Activated T-helper 1 cell treated with anti-CD3 and anti-CD28 coated beads, Interleukin-12 subunit alpha, Interleukin-12 subunit beta, Interleukin-2, Interleukin-4 antibody, amounts not matched to agents 30 ng/mL and 10 ng/mL and 1 ng/mL, durations not matched to agents 14 hours and 24 hours and 36 hours (primary cell): ENCODE measurements at regions not wholly inside any gene's neighbourhood (a gene's known extent, or its start where the extent isn't known, plus 50 kb on each side); places are given as distances from the start of the nearest gene placed in this dataset.
"Not testable (repeated sequence)": the region's sequence is repeated elsewhere in the genome, so short reads cannot be mapped to it uniquely, and the experiment has no call there.

Experiments used
- DNase-seq: peaks from one replicate; pipeline ENCODE4 v3.0.0; 2021; ENCODE audit warnings: low spot score
- H3K27ac Mint-ChIP-seq: one replicate; pipeline ENCODE4 v1.8.0; 2021; ENCODE audit warnings: mild to moderate bottlenecking, mixed read lengths
- H3K27me3 Mint-ChIP-seq: one replicate; pipeline ENCODE4 v1.8.0; 2022; ENCODE audit warnings: mild to moderate bottlenecking, moderate library complexity, mixed read lengths; ENCODE audit not compliant: insufficient read depth
- H3K36me3 Mint-ChIP-seq: one replicate; pipeline ENCODE4 v1.8.0; 2021; ENCODE audit warnings: low read depth, mixed read lengths
- H3K4me1 Mint-ChIP-seq: one replicate; pipeline ENCODE4 v1.8.0; 2021; ENCODE audit warnings: low read depth, mixed read lengths
- H3K4me3 Mint-ChIP-seq: one replicate; pipeline ENCODE4 v1.8.0; 2021; ENCODE audit warnings: mild to moderate bottlenecking, moderate library complexity, mixed read lengths
- H3K9me3 Mint-ChIP-seq: one replicate; pipeline ENCODE4 v1.8.0; 2021; ENCODE audit warnings: mixed read lengths
- intact Hi-C: fragments of 100-400 bp; cut with micrococcal nuclease; formaldehyde crosslinking; loops from one replicate; pipeline ENCODE4 v1.15.1; 2024

DNA sequence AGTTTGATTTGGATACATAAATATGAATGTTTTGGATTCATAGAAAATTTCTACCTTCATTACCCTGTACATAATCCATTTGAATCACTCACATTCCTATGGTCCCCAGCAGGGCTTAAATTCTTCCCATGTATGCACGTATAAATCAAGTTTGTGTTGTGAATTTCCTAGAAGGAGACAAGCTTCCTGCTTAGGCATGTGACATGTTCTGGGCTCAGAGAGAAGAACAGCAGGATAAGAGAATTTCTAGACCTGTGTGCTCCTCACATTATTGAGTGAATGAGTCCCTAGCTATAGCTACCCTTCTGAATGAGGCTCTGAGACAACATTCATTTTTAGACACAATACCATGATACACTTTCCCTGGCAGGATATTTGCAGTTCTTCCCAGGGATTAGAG is 229.1 kb downstream of the YTHDC2 start:
- Mint-ChIP-seq H3K9me3 (no peaks in the 10 kb centered on the region), H3K27me3 (no peaks in the 10 kb centered on the region), H3K27ac (no peak overlapping the region), H3K4me3 (no peak overlapping the region), H3K4me1 (no peaks in the 10 kb centered on the region), H3K36me3 (no peaks in the 10 kb centered on the region)
- DNase-seq = no peak
- intact Hi-C loops = no loop called here

DNA sequence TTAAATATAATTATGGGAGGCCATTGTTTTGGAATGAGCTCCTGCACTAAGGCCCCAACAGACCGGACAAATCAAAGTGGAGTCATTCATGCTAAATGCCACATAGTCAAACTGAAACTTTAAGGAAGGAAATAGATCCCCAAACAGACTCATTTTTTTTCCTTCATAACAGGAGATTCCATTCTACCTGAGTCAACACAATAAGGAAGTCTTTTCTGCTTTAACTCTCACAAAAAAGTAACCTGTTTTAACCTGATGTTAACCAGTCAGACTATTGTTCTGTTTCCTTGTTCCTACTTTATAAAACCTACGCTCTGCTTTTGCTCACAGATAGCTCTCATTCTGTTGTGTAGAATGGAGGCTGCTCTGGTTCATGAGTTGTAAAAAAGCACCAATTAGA is 234.9 kb downstream of the YTHDC2 start:
- intact Hi-C loops = no loop called here
- Mint-ChIP-seq H3K9me3 (no peaks in the 10 kb centered on the region), H3K27ac (no peak overlapping the region), H3K36me3 (no peaks in the 10 kb centered on the region), H3K4me1 (no peaks in the 10 kb centered on the region), H3K4me3 (no peak overlapping the region), H3K27me3 (no peaks in the 10 kb centered on the region)
- DNase-seq = no peak

DNA sequence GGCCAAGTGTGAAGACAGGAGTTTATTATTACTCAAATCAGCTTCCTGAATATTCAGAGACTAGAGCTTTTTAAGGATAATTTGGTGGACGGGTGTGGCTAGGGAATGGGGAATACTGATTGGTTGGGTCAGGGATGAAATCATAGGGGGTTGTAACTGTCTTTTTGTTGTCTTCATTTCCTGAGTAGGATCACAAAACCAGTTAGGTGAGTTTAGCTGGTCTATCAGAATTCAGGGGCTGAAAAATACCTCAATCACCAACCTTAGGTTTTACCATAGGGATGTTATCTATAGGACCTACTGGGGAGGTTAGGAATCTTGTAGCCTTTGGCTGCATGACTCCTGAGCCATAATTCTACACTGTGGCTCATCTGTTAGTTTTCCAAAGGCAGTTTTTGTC is 235.8 kb downstream of the YTHDC2 start:
- DNase-seq = no peak
- H3K4me3 Mint-ChIP-seq = no peak overlapping the region

DNA sequence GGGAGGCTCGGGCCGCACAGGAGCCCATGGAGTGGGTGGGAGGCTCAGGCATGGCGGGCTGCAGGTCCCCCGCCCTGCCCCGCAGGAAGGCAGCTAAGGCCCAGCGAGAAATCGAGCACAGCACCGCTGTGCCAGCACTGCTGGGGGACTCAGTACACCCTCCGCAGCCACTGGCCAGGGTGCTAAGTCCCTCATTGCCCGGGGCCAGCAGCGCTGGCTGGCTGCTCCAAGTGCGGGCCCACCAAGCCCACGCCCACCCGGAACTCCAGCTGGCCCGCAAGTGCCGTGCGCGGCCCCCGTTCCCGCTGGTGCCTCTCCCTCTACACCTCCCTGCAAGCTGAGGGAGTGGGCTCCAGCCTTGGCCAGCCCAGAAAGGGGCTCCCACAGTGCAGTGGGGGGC is 239.7 kb downstream of the YTHDC2 start:
- intact Hi-C loops, H3K27me3 Mint-ChIP-seq, DNase-seq, H3K4me3 Mint-ChIP-seq, H3K27ac Mint-ChIP-seq, H3K4me1 Mint-ChIP-seq, H3K9me3 Mint-ChIP-seq, H3K36me3 Mint-ChIP-seq: not testable (repeated sequence)

More for the DNA sequence above, 235.8 kb downstream of the YTHDC2 start:
- no peaks in the 10 kb centered on the region for H3K27me3 Mint-ChIP-seq
- H3K36me3 Mint-ChIP-seq = no peaks in the 10 kb centered on the region
- H3K9me3 Mint-ChIP-seq = no peaks in the 10 kb centered on the region
- H3K27ac Mint-ChIP-seq = no peak overlapping the region
- H3K4me1 Mint-ChIP-seq = no peaks in the 10 kb centered on the region
- intact Hi-C loops = no loop called here

DNA sequence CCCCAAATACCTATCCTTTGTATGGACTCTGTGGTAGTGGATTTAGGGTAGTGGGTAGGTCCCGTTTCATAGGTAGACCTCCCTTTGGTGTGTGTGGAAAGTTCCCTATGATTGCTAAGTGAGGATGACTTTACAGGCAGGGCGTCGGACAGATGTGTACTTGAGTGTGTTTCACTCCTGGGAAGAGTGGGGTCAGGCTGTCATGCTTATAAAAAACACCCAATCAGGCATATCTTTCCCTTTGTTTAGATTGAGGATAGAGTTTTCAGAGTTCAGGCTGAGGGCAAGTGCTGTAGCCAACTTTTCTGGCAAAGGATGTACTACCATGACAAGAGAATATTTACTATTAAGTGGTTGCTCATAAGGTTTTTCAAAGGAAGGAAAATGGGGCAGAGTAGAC is 242.0 kb downstream of the YTHDC2 start:
- Mint-ChIP-seq H3K27me3 (no peaks in the 10 kb centered on the region), H3K4me1 (no peaks in the 10 kb centered on the region), H3K4me3 (no peak overlapping the region), H3K9me3 (no peaks in the 10 kb centered on the region), H3K36me3 (no peaks in the 10 kb centered on the region), H3K27ac (no peak overlapping the region)
- intact Hi-C loops = no loop called here
- no peak for DNase-seq

DNA sequence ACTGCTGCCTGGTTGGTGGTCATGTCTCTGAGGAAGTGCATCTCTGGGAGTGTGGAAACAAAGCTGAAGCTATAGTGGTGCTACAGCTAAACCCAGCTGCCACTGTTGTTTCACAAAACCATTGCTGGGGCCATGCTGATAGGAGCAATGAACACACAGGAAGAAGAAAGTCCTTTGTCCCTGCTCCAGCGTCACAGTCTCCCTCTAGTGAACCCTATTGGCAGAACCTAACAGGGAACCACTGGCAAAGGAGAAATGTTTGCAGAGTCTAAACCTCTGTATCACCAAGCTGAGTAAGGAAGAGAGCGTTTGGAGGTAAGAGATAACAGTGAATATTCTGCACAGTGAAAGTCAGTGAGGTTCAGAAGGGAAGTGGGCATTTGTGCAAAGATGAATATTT is 244.0 kb downstream of the YTHDC2 start:
- Mint-ChIP-seq H3K9me3 (no peaks in the 10 kb centered on the region), H3K4me3 (no peak overlapping the region), H3K27me3 (no peaks in the 10 kb centered on the region), H3K27ac (no peak overlapping the region), H3K4me1 (no peaks in the 10 kb centered on the region), H3K36me3 (no peaks in the 10 kb centered on the region)
- DNase-seq = no peak
- intact Hi-C loops = no loop called here

DNA sequence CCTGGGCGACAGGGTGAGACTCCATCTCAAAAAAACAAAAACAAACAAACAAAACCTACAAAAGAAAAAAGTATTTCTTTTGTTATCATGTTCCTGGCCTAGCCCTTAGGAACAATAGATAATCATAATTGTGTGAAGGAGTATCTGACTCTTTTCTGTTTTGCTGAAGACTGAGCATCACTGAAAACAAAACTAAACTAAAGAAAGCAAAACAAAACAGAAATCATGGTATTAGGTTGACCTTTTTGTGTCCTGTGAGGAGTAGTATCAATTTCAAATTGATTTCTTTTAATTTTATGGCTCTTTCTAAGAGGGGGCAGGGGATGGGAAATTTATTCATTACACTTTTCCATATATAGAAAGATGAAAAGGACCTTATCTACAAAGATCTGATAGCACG is 246.0 kb downstream of the YTHDC2 start:
- no peak overlapping the region for H3K4me3 Mint-ChIP-seq
- no peaks in the 10 kb centered on the region for H3K9me3 Mint-ChIP-seq
- no peak overlapping the region for H3K27ac Mint-ChIP-seq
- intact Hi-C loops = no loop called here
- no peaks in the 10 kb centered on the region for H3K27me3 Mint-ChIP-seq
- no peaks in the 10 kb centered on the region for H3K36me3 Mint-ChIP-seq
- DNase-seq = no peak
- H3K4me1 Mint-ChIP-seq = no peaks in the 10 kb centered on the region

DNA sequence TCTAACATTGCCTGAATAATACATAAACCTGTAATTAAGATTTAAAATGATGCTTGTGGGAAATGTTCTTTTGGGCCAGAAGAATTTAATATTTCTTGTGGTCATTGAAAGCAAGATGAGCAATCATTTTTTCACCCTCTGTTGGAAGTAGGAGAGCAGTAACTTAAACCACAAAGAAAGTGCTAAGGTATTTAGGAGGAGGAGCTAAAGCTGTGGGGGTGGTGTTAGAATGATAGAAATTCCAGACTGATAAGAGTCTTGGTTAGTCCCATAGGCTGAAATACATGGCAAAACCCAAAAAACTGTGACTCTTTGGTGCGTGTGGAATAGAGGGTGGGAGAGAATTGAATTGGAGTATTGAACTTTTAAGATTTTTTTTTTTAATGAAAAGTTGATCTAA is 247.0 kb downstream of the YTHDC2 start:
- intact Hi-C loops = no loop called here
- no peaks in the 10 kb centered on the region for H3K36me3 Mint-ChIP-seq
- no peaks in the 10 kb centered on the region for H3K27me3 Mint-ChIP-seq
- DNase-seq = no peak
- H3K4me1 Mint-ChIP-seq = no peaks in the 10 kb centered on the region
- H3K27ac Mint-ChIP-seq = no peak overlapping the region
- no peaks in the 10 kb centered on the region for H3K9me3 Mint-ChIP-seq
- no peak overlapping the region for H3K4me3 Mint-ChIP-seq

DNA sequence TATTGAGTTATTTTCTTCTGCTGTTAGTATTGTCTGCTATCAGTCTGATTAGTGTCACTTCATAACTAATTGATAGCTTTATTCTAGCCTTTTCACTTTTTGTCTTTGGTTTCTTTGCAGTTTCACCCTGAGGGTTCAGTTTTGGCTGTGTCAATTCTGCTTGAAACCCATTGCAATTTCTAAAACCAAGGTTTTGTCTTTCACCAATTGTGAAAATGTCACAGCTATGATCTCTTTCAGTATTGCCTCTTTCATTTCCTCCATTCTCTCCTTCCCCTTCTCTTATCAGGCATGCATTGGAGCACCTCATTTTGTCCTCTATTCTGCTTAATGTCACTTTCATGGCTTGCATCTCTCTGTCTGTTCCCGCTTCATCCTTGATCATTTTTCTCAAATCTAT is 248.1 kb downstream of the YTHDC2 start:
- H3K27ac Mint-ChIP-seq = no peak overlapping the region
- intact Hi-C loops = no loop called here
- H3K9me3 Mint-ChIP-seq = peaks cover 9% of the 10 kb centered on the region
- DNase-seq = no peak
- no peak overlapping the region for H3K4me3 Mint-ChIP-seq
- H3K36me3 Mint-ChIP-seq = no peaks in the 10 kb centered on the region
- no peaks in the 10 kb centered on the region for H3K27me3 Mint-ChIP-seq
- no peaks in the 10 kb centered on the region for H3K4me1 Mint-ChIP-seq

DNA sequence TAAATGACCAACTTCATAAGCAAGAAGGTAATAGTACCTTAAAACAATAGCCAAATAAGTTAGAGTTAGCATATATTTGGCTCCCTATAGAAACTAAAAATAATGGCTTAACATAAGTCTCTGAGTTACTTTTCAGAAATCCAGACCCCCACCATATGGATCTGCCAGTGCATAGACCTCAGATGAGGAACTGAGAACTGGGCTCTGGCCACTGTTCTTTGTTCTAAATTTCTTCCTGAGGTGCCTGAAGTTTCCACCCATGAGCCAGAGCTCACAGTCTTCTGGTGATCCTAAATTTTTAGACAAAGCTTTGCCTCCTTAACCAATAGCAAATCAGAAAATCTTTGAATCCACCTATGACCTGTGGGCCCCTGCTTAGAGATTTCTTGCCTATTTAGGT is 250.9 kb downstream of the YTHDC2 start:
- intact Hi-C loops = no loop called here
- Mint-ChIP-seq H3K9me3 (peaks cover 18% of the 10 kb centered on the region), H3K4me1 (no peaks in the 10 kb centered on the region), H3K36me3 (no peaks in the 10 kb centered on the region), H3K4me3 (no peak overlapping the region), H3K27me3 (no peaks in the 10 kb centered on the region), H3K27ac (no peak overlapping the region)
- no peak for DNase-seq

DNA sequence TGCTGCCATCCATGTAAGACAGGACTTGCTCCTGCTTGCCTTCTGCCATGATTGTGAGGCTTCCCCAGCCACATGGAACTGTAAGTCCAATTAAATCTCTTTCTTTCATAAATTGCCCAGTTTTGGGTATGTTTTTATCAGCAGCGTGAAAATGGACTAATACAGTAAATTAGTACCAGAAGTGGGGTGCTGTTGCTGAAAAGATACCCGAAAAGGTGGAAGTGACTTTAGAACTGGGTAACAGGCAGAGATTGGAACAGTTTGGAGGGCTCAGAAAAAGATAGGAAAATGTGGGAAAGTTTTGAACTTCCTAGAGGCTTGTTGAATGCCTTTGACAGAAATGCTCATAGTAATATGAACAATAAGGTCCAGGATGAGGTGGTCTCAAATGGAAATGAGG is 253.3 kb downstream of the YTHDC2 start:
- intact Hi-C loops, DNase-seq, H3K27me3 Mint-ChIP-seq, H3K4me3 Mint-ChIP-seq, H3K4me1 Mint-ChIP-seq, H3K36me3 Mint-ChIP-seq, H3K27ac Mint-ChIP-seq: not testable (repeated sequence)
- H3K9me3 Mint-ChIP-seq = peaks cover 18% of the 10 kb centered on the region

DNA sequence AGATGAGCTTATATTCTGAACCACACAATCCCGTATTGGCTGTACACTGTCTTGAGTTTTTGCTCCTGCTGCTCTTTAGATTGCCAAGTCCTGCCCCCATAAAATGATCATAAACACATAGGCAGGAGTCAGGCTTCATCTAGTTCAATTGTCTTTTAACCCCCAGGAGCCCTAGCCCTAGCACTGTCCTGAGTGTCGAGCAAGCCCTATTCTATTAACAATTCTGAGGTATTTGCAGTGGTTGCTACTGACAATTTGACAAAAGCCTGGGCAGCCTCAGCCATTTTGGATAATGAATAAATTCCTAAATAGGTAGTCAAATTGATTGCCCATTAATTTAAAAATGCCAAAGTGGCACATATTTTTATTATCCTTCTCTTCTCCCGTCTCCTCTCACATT is 257.2 kb downstream of the YTHDC2 start:
- Mint-ChIP-seq H3K27ac (no peak overlapping the region), H3K4me1 (no peaks in the 10 kb centered on the region), H3K4me3 (no peak overlapping the region), H3K36me3 (no peaks in the 10 kb centered on the region), H3K9me3 (peaks cover 18% of the 10 kb centered on the region), H3K27me3 (no peaks in the 10 kb centered on the region)
- intact Hi-C loops = no loop called here
- DNase-seq = no peak

DNA sequence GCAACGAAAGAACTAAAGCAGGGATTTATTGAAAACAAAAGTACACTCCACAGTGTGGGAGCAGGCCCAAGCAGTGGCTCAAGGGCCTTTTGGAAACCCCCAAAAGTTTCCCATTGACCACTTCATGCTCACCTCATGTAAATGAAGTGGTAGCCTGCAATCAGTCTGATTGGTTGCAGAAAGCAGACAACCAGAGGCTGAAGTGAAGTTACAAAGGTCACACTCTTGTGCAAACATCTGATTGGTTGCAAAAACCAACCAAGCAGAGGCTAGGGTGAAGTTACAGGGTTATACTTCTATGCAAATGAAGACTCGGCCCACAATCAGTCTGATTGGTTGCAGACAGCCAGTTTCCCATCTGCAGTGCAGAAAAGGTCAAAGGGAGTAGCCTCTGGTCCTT is 258.0 kb downstream of the YTHDC2 start:
- H3K4me3 Mint-ChIP-seq = no peak overlapping the region
- intact Hi-C loops = no loop called here
- peaks cover 10% of the 10 kb centered on the region for H3K9me3 Mint-ChIP-seq
- no peak for DNase-seq
- no peaks in the 10 kb centered on the region for H3K27me3 Mint-ChIP-seq
- H3K27ac Mint-ChIP-seq = no peak overlapping the region
- no peaks in the 10 kb centered on the region for H3K36me3 Mint-ChIP-seq
- no peaks in the 10 kb centered on the region for H3K4me1 Mint-ChIP-seq

DNA sequence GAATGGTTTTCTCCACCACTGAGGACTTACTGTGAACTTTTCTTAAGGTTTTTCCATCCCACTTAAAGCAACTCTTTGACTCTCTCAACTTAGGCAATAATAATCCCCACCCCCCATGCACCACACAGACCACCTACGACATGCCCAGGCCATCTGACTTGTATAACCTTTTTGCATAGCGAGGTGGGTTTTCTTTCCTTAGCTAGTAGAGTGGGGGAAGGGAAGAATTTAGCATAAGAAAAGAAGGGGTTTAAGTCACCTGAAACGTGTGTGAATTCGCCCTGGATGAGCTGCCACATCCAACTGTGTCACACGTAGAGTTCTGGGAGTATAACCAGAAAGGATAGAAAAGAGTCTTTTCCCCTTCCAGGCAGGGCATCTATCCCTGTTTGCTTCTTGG is 262.7 kb downstream of the YTHDC2 start:
- no peaks in the 10 kb centered on the region for H3K9me3 Mint-ChIP-seq
- H3K4me3 Mint-ChIP-seq = no peak overlapping the region
- H3K27ac Mint-ChIP-seq = no peak overlapping the region
- intact Hi-C loops = no loop called here
- H3K4me1 Mint-ChIP-seq = no peaks in the 10 kb centered on the region
- no peaks in the 10 kb centered on the region for H3K36me3 Mint-ChIP-seq
- no peaks in the 10 kb centered on the region for H3K27me3 Mint-ChIP-seq
- no peak for DNase-seq
